Left ventricle myocardium inferior (tissue), 1 donor: ENCODE measurements at regions not wholly inside any gene's neighbourhood (a gene's known extent, or its start where the extent isn't known, plus 50 kb on each side); places are given as distances from the start of the nearest gene placed in this dataset.

Source experiments
- DNase-seq: peaks from one replicate; pipeline ENCODE4 v3.0.0-alpha.2; 2020
- H3K27ac ChIP-seq: fragments of 200-600 bp; replicated peaks from 2 replicates; pipeline ENCODE4 v1.8.0; 2021
- H3K27me3 ChIP-seq: fragments of 200-600 bp; 2 replicates; pipeline ENCODE4 v1.8.0; 2021; ENCODE audit warnings: low read depth
- H3K36me3 ChIP-seq: fragments of 200-600 bp; 2 replicates; pipeline ENCODE4 v1.8.0; 2021
- H3K4me1 ChIP-seq: fragments of 200-600 bp; 2 replicates; pipeline ENCODE4 v1.8.0; 2021
- H3K4me3 ChIP-seq: fragments of 200-600 bp; 2 replicates; pipeline ENCODE4 v1.8.0; 2021; ENCODE audit warnings: mild to moderate bottlenecking, moderate library complexity
- H3K9me3 ChIP-seq: fragments of 200-600 bp; replicated peaks from 2 replicates; pipeline ENCODE4 v1.8.0; 2021
- intact Hi-C: fragments of 100-400 bp; cut with micrococcal nuclease; formaldehyde crosslinking; loops from one replicate; pipeline ENCODE4 v1.11.0; 2022
- TF ChIP-seq, protein P1 (sequence below): fragments of 200-600 bp; IDR thresholded peaks from 2 replicates; pipeline ENCODE4 v1.8.0; 2021; ENCODE audit warnings: antibody characterized with exemption, mild to moderate bottlenecking, borderline replicate concordance
- donor health status: DM: no; HTN: yes; CAD: no; lungs with severe emphysema.

DNA sequence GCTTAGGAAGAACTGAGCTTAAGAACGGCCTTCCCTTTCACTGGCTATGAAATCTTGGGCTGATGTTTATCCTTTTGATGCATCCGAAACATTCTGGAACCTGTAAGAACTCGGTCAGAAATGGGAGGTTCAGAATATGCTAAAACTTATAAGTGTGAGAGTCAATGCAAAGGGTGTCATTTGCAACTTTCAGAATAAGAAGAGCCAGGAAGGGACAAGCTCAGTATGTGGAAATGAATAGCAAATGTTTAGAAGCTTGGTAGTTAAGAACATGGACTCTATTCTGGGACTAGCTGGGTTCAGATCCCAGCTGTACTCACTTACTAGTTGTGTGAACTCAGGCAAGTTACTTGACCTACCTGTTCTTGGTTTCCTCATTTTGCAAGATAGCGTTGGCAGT is 234.1 kb downstream of the OMA1 start:
- TF ChIP-seq, protein P1, sequence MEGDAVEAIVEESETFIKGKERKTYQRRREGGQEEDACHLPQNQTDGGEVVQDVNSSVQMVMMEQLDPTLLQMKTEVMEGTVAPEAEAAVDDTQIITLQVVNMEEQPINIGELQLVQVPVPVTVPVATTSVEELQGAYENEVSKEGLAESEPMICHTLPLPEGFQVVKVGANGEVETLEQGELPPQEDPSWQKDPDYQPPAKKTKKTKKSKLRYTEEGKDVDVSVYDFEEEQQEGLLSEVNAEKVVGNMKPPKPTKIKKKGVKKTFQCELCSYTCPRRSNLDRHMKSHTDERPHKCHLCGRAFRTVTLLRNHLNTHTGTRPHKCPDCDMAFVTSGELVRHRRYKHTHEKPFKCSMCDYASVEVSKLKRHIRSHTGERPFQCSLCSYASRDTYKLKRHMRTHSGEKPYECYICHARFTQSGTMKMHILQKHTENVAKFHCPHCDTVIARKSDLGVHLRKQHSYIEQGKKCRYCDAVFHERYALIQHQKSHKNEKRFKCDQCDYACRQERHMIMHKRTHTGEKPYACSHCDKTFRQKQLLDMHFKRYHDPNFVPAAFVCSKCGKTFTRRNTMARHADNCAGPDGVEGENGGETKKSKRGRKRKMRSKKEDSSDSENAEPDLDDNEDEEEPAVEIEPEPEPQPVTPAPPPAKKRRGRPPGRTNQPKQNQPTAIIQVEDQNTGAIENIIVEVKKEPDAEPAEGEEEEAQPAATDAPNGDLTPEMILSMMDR, result no peak
- H3K9me3 ChIP-seq, result no peaks in the 10 kb centered on the region
- peaks cover 12% of the 10 kb centered on the region for H3K27me3 ChIP-seq
- no peaks in the 10 kb centered on the region for H3K36me3 ChIP-seq
- no peak overlapping the region for H3K27ac ChIP-seq
- intact Hi-C loops, result no loop called here
- no peaks in the 10 kb centered on the region for H3K4me1 ChIP-seq
- no peak for DNase-seq
- no peak overlapping the region for H3K4me3 ChIP-seq

DNA sequence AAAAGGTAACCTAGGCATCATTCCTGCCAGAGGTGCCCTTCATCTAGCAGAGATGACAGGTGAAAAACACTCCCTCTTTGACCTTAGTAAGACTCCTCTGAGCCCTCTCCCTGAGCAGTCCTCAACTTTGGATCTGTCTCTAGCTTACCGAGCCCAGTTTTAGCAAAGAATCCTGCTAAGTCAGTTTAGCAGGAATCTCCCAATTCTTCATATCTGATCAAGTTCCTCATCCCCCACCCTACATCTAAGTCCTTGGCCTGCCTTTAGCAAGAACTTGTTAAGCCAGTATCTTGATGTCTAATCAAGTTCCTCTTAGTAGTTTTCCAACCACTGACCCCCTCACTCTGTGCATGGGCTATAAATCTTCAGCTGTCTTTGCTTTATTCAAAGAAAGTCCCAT is 235.6 kb downstream of the OMA1 start:
- TF ChIP-seq, protein P1, result no peak
- H3K27me3 ChIP-seq, result peaks cover 7% of the 10 kb centered on the region
- H3K4me1 ChIP-seq, result no peaks in the 10 kb centered on the region
- intact Hi-C loops, result no loop called here
- H3K4me3 ChIP-seq, result no peak overlapping the region
- H3K36me3 ChIP-seq, result no peaks in the 10 kb centered on the region
- H3K9me3 ChIP-seq, result no peaks in the 10 kb centered on the region
- H3K27ac ChIP-seq, result no peak overlapping the region
- DNase-seq, result no peak

DNA sequence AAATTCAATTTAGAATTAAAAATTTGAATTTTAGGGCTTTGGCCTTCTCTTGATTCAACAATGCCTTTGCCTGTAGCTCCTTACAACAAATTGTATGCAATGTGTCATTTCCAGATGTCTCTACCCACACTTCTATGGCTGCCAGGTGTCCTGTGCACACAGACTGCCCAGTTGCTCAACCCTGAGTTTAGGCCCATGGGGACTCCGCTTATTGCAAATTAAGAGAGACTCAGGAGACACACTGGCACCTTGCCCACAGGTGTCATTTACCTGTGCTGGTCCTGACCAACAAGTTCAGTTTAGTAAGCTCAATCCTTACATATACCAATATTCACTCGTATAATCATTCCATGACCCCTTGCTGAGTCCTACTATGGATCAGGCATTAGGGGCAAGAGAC is 236.1 kb downstream of the OMA1 start:
- no peaks in the 10 kb centered on the region for H3K4me1 ChIP-seq
- TF ChIP-seq, protein P1, result no peak
- H3K9me3 ChIP-seq, result no peaks in the 10 kb centered on the region
- intact Hi-C loops, result no loop called here
- H3K27me3 ChIP-seq, result peaks cover 7% of the 10 kb centered on the region
- H3K36me3 ChIP-seq, result no peaks in the 10 kb centered on the region
- DNase-seq, result no peak
- H3K27ac ChIP-seq, result no peak overlapping the region
- no peak overlapping the region for H3K4me3 ChIP-seq

DNA sequence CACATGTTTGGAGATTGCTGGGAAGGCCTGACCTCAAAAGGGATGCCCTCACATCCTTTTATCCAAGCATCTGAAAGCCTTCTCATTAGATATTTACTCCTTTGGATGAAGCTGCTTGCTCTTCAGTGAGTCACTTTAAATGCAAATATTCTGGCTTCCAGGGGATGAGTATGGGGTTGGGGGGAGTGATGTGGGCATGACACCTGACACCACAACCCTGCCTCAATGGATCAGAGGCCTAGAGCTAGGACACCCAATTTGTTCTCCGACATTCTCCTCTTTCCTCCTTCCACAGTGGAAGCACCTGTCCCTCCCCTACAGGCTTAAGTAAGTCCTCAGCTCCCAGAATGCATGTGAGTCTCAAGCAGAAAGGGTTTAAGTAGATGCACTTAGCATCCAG is 238.3 kb downstream of the OMA1 start:
- Histone ChIP-seq H3K4me3 (no peak overlapping the region), H3K9me3 (no peaks in the 10 kb centered on the region), H3K4me1 (no peaks in the 10 kb centered on the region), H3K27me3 (no peaks in the 10 kb centered on the region), H3K36me3 (no peaks in the 10 kb centered on the region), H3K27ac (no peak overlapping the region)
- TF ChIP-seq, protein P1, result no peak
- DNase-seq, result no peak
- intact Hi-C loops, result no loop called here

DNA sequence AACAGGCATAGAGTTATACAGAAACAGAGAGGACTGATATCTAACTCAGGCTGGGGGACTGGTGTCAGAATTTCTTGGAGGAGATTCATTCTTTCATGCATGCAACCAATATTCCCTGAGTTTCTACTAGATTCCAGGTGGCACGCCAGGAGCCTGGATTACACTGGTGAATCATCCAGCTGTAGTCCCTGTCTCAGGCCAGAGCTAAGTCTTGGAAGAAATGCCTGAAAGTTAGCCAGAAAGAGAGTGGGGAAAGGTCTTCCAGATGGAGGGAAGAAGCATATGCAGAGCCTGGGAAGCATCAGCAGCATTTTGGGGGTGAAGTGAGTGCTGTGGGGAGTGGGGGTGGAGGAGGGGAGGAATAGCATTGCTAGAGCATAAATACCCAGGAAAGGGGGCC is 239.1 kb downstream of the OMA1 start:
- TF ChIP-seq, protein P1, result no peak
- Histone ChIP-seq H3K4me1 (no peaks in the 10 kb centered on the region), H3K9me3 (no peaks in the 10 kb centered on the region), H3K4me3 (no peak overlapping the region), H3K36me3 (no peaks in the 10 kb centered on the region), H3K27me3 (peaks cover 4% of the 10 kb centered on the region), H3K27ac (no peak overlapping the region)
- no peak for DNase-seq
- intact Hi-C loops, result no loop called here

DNA sequence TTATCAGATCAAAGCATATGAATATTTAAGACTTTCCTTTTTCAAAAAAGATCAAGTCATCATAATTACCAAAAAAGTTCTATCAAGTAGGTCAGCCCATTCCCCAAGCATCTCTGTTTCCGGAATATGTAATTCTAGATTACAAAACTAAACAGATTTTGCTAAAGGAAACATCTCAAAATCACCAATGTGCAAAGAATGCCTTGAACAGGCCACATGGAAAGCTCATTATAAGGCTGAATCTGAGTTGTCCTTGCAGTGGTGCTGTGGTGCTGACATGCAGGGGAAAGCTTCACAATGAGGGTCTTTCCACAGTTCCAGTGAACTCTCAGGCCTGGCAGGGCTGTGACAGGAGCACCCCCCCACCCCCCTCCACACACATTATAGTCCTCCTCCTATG is 240.9 kb downstream of the OMA1 start:
- Histone ChIP-seq H3K27me3 (peaks cover 8% of the 10 kb centered on the region), H3K27ac (peak overlapping the region; percentile 34)
- DNase-seq, result no peak

More for the DNA sequence above, 240.9 kb downstream of the OMA1 start:
- Histone ChIP-seq H3K36me3 (no peaks in the 10 kb centered on the region), H3K4me1 (no peaks in the 10 kb centered on the region), H3K4me3 (no peak overlapping the region), H3K9me3 (no peaks in the 10 kb centered on the region)
- intact Hi-C loops, result no loop called here
- TF ChIP-seq, protein P1, result no peak
